Germinal center (tissue), 1 donor: ENCODE measurements at regions not wholly inside any gene's neighbourhood (a gene's known extent, or its start where the extent isn't known, plus 50 kb on each side); places are given as distances from the start of the nearest gene placed in this dataset.

Experiments
- DNase-seq: peaks from one replicate; pipeline ENCODE4 v3.0.0; 2012; ENCODE audit warnings: mixed read lengths, low spot score

DNA sequence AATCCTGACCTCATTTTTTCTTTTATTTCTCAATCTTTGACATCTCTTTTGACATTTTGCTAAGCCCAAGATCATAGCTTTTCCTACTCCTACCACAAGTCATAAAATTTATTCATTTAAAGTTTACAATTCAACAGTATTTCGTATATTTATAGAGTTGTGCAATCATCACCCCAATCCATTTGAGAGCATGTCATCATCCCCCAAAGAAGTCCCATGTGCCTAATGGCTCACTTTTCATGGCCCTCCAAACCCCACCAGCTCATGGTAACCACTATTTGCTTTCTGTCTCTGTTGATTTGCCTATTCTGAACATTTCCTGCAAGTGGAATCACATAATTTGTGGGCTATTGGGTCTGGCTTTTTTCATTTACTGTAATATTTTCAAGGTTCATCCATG lies 52.5 kb upstream of the GLI3 start:
- DNase-seq, result no peak
